ENCODE measurements at regions not wholly inside any gene's neighbourhood (a gene's known extent, or its start where the extent isn't known, plus 50 kb on each side); places are given as distances from the start of the nearest gene placed in this dataset.

DNA sequence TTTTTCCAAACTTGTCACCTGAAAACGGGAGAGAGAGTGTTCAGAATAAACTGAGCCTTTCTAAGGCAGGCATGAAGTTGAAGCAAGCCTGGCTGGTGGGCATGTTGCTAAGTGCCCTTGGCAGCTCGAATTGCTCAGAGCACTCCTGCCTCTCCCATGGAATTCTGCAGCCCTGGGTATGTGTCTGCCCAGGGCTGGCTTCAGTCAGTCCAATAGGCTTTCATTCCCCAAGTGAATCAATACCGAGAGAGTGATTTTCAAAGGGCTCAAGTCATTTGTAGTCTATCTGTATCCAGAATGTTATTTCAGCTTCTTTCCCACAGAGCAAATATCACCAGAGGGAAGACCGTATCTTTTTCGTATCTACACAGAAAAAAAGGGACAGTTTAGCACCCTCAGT, 415.5 kb upstream of the COBL start (continued):
- TF ChIP-seq RBBP5 (IDR thresholded peaks at IDR 0.05; ENCODE audit: borderline replicate concordance, low read depth, low read length) (no peak), SRF (IDR thresholded peaks at IDR 0.05; ENCODE audit: low read depth, low read length) (no peak), MAFK (IDR thresholded peaks at IDR 0.05; ENCODE audit: low read depth, low read length) (no peak), CEBPB (IDR thresholded peaks at IDR 0.05; ENCODE audit: low read depth, low read length) (no peak), GABPA (IDR thresholded peaks at IDR 0.05; ENCODE audit: borderline replicate concordance, insufficient read depth, low read length) (no peak), CHD2 (IDR thresholded peaks at IDR 0.05; ENCODE audit: low read length) (no peak), SIRT6 (IDR thresholded peaks at IDR 0.05; ENCODE audit: low read length) (no peak), SP2 (IDR thresholded peaks at IDR 0.05; ENCODE audit: low read length) (no peak)

Measured in H1 (cell line).